GM06990 (cell line): ENCODE measurements at regions not wholly inside any gene's neighbourhood (a gene's known extent, or its start where the extent isn't known, plus 50 kb on each side); places are given as distances from the start of the nearest gene placed in this dataset.
"Not testable (repeated sequence)": the region's sequence is repeated elsewhere in the genome, so short reads cannot be mapped to it uniquely, and the experiment has no call there.

Experiments
- DNase-seq: peaks from one replicate; pipeline ENCODE4 v3.0.0-alpha.2; 2011; ENCODE audit not compliant: insufficient read length; ENCODE audit errors: extremely low read depth
- H3K27me3 ChIP-seq: replicated peaks from 2 replicates; pipeline ENCODE4 v1.6.0; 2011; ENCODE audit warnings: low read length; ENCODE audit not compliant: control insufficient read depth, insufficient read depth
- H3K36me3 ChIP-seq: 2 replicates; pipeline ENCODE4 v1.5.1; 2011; ENCODE audit warnings: low read length; ENCODE audit not compliant: control insufficient read depth, insufficient read depth
- H3K4me3 ChIP-seq: replicated peaks from 2 replicates; pipeline ENCODE4 v1.5.1; 2011; ENCODE audit warnings: low read depth, mild to moderate bottlenecking, control low read depth, low read length
- CTCF ChIP-seq: IDR thresholded peaks from 2 replicates; pipeline ENCODE4 v1.5.1; 2011; ENCODE audit warnings: low read length, control low read depth, mild to moderate bottlenecking, inconsistent platforms; ENCODE audit not compliant: insufficient read depth, poor library complexity, severe bottlenecking

- H3K4me3 ChIP-seq: no peak overlapping the region
- DNase-seq: no peak
- TF ChIP-seq CTCF: no peak
- H3K36me3 ChIP-seq: no peaks in the 10 kb centered on the region
- no peaks in the 10 kb centered on the region for H3K27me3 ChIP-seq
Measured at GRCh38 chr1:93764366-93764750, 82.7 kb upstream of the BCAR3 start.

GRCh38 chr1:93763704-93764365 lies 82.2 kb upstream of the BCAR3 start:
- DNase-seq: no peak
- H3K27me3 ChIP-seq: no peaks in the 10 kb centered on the region
- TF ChIP-seq CTCF: no peak
- no peaks in the 10 kb centered on the region for H3K36me3 ChIP-seq
- no peak overlapping the region for H3K4me3 ChIP-seq

GRCh38 chr1:93758842-93759515 lies 77.3 kb upstream of the BCAR3 start:
- H3K27me3 ChIP-seq: no peaks in the 10 kb centered on the region
- no peak for TF ChIP-seq CTCF
- DNase-seq: no peak
- no peak overlapping the region for H3K4me3 ChIP-seq
- no peaks in the 10 kb centered on the region for H3K36me3 ChIP-seq

- no peak for DNase-seq
- TF ChIP-seq CTCF: no peak
- Histone ChIP-seq H3K27me3 (no peaks in the 10 kb centered on the region), H3K4me3 (no peak overlapping the region), H3K36me3 (no peaks in the 10 kb centered on the region)
Measured at GRCh38 chr1:93757256-93758036, 75.8 kb upstream of the BCAR3 start.

- TF ChIP-seq CTCF: no peak
- no peak for DNase-seq
Measured at GRCh38 chr1:93756657-93757056, 75.0 kb upstream of the BCAR3 start.

GRCh38 chr1:93755251-93755715 lies 73.6 kb upstream of the BCAR3 start:
- DNase-seq, H3K4me3 ChIP-seq, H3K27me3 ChIP-seq, H3K36me3 ChIP-seq: not testable (repeated sequence)

More at GRCh38 chr1:93756657-93757056, 75.0 kb upstream of the BCAR3 start:
- H3K36me3 ChIP-seq: no peaks in the 10 kb centered on the region
- H3K4me3 ChIP-seq: no peak overlapping the region
- no peaks in the 10 kb centered on the region for H3K27me3 ChIP-seq
